ENCODE measurements at regions not wholly inside any gene's neighbourhood (a gene's known extent, or its start where the extent isn't known, plus 50 kb on each side); places are given as distances from the start of the nearest gene placed in this dataset.

DNA sequence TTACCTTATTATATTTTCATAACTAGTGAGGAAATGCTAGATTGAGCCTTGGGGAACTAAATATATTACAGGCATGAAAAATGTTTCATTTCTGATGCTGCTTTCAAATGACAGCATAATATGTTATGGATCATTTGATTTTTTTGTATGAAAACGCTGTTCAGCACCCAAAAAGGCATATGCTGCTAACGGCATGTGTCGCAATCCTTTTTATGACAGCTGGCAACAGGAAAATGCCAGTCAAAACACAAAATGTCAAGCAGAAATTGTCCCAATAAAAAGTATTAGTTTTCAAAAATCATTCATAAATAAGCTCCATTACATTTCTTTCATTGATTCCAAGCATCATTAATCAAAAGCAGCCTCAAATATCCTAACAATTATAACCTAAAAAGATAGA is 1244.5 kb downstream of the PCDH7 start:
- TF ChIP-seq, protein P1, sequence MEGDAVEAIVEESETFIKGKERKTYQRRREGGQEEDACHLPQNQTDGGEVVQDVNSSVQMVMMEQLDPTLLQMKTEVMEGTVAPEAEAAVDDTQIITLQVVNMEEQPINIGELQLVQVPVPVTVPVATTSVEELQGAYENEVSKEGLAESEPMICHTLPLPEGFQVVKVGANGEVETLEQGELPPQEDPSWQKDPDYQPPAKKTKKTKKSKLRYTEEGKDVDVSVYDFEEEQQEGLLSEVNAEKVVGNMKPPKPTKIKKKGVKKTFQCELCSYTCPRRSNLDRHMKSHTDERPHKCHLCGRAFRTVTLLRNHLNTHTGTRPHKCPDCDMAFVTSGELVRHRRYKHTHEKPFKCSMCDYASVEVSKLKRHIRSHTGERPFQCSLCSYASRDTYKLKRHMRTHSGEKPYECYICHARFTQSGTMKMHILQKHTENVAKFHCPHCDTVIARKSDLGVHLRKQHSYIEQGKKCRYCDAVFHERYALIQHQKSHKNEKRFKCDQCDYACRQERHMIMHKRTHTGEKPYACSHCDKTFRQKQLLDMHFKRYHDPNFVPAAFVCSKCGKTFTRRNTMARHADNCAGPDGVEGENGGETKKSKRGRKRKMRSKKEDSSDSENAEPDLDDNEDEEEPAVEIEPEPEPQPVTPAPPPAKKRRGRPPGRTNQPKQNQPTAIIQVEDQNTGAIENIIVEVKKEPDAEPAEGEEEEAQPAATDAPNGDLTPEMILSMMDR (IDR thresholded peaks at IDR 0.05) = no peak
- Histone ChIP-seq H3K27me3 (ENCODE audit: control insufficient read depth in 2 of 2, insufficient read depth in 2 of 2, low read length in 2 of 2) (no peaks in the 10 kb centered on the region), H3K79me2 (ENCODE audit: insufficient read depth, low read length) (no peaks in the 10 kb centered on the region), H4K20me1 (ENCODE audit: insufficient read depth, low read length) (no peaks in the 10 kb centered on the region), H3K9ac (ENCODE audit: insufficient read depth, low read length, poor library complexity, severe bottlenecking) (no peak overlapping the region), H3K36me3 (replicated peaks in 1 of 2; ENCODE audit: control insufficient read depth in 1 of 2, insufficient read depth in 2 of 2, low read length in 2 of 2) (no peaks in the 10 kb centered on the region), H3K4me3 (replicated peaks in 1 of 3; ENCODE audit: low read depth in 2 of 3, low read length in 3 of 3) (no peak overlapping the region), H3K4me2 (replicated peaks; ENCODE audit: extremely low read depth, low read length, poor library complexity, severe bottlenecking) (no peak overlapping the region), H3K9me3 (replicated peaks in 1 of 2; ENCODE audit: control insufficient read depth in 1 of 2, insufficient read depth in 1 of 2, low read length in 2 of 2) (no peaks in the 10 kb centered on the region), H3K4me1 (ENCODE audit: control insufficient read depth in 1 of 2, insufficient read depth in 2 of 2, low read length in 2 of 2) (no peaks in the 10 kb centered on the region), H2AFZ (ENCODE audit: insufficient read depth, low read depth, low read length, poor library complexity, severe bottlenecking) (no peak overlapping the region), H3K27ac (ENCODE audit: low read depth in 1 of 2, low read length in 2 of 2) (no peak overlapping the region)
- no peaks in the 10 kb centered on the region for H3K4me1 Mint-ChIP-seq
- peaks cover 0 to 5% (median 2%) of the 10 kb centered on the region in 7 donors for H3K9me3 Mint-ChIP-seq
- H3K27ac Mint-ChIP-seq = no peak overlapping the region
- DNase-seq = no peak
- no peak overlapping the region for H3K4me3 Mint-ChIP-seq
- H3K36me3 Mint-ChIP-seq = no peaks in the 10 kb centered on the region
- H3K27me3 Mint-ChIP-seq (ENCODE audit: low read depth in 3 of 3) = no peaks in the 10 kb centered on the region
- intact Hi-C loops (cut with micrococcal nuclease) = no loop called here
- WGBS (ENCODE audit: insufficient coverage) = 67% methylated on average over 3 of the region's 3 CpGs

DNA sequence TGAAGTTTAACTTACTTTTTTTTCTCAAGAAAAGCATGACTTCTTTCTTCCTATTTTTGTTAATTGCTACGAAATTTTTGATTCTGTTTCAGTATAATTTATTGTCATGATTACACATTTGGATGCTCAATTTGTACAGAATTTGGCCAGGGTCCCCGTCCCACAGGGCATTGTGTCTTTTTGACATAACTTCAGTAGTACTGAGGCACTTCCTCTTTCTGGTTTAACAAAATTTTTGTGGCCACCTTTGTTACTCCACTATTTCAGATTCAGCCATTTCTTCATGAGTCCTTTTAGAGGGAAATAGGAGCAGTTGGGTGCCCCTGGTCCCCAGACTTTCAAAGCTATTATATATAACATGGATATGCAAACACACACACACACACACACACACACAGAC is 1248.7 kb downstream of the PCDH7 start:
- intact Hi-C loops (cut with micrococcal nuclease) = no loop called here
- no peak overlapping the region for H3K4me3 Mint-ChIP-seq
- peaks cover 0 to 3% (median 0%) of the 10 kb centered on the region in 7 donors for H3K9me3 Mint-ChIP-seq
- Histone ChIP-seq H2AFZ (ENCODE audit: insufficient read depth, low read depth, low read length, poor library complexity, severe bottlenecking) (no peak overlapping the region), H3K4me1 (ENCODE audit: control insufficient read depth in 1 of 2, insufficient read depth in 2 of 2, low read length in 2 of 2) (no peaks in the 10 kb centered on the region), H3K9ac (ENCODE audit: insufficient read depth, low read length, poor library complexity, severe bottlenecking) (no peak overlapping the region), H3K27ac (ENCODE audit: low read depth in 1 of 2, low read length in 2 of 2) (no peak overlapping the region), H3K27me3 (ENCODE audit: control insufficient read depth in 2 of 2, insufficient read depth in 2 of 2, low read length in 2 of 2) (no peaks in the 10 kb centered on the region), H3K9me3 (replicated peaks in 1 of 2; ENCODE audit: control insufficient read depth in 1 of 2, insufficient read depth in 1 of 2, low read length in 2 of 2) (no peaks in the 10 kb centered on the region), H4K20me1 (ENCODE audit: insufficient read depth, low read length) (no peaks in the 10 kb centered on the region), H3K4me3 (replicated peaks in 1 of 3; ENCODE audit: low read depth in 2 of 3, low read length in 3 of 3) (no peak overlapping the region), H3K36me3 (replicated peaks in 1 of 2; ENCODE audit: control insufficient read depth in 1 of 2, insufficient read depth in 2 of 2, low read length in 2 of 2) (no peaks in the 10 kb centered on the region), H3K79me2 (ENCODE audit: insufficient read depth, low read length) (no peaks in the 10 kb centered on the region), H3K4me2 (replicated peaks; ENCODE audit: extremely low read depth, low read length, poor library complexity, severe bottlenecking) (no peak overlapping the region)
- H3K36me3 Mint-ChIP-seq = no peaks in the 10 kb centered on the region
- WGBS (ENCODE audit: insufficient coverage) = no CpG with 5 or more reads among the region's 2 CpGs
- no peak for DNase-seq
- H3K27me3 Mint-ChIP-seq (ENCODE audit: low read depth in 3 of 3) = no peaks in the 10 kb centered on the region
- H3K27ac Mint-ChIP-seq = no peak overlapping the region
- TF ChIP-seq, protein P1 (IDR thresholded peaks at IDR 0.05) = no peak
- H3K4me1 Mint-ChIP-seq = no peaks in the 10 kb centered on the region
